ENCODE measurements at regions not wholly inside any gene's neighbourhood (a gene's known extent, or its start where the extent isn't known, plus 50 kb on each side); places are given as distances from the start of the nearest gene placed in this dataset.

DNA sequence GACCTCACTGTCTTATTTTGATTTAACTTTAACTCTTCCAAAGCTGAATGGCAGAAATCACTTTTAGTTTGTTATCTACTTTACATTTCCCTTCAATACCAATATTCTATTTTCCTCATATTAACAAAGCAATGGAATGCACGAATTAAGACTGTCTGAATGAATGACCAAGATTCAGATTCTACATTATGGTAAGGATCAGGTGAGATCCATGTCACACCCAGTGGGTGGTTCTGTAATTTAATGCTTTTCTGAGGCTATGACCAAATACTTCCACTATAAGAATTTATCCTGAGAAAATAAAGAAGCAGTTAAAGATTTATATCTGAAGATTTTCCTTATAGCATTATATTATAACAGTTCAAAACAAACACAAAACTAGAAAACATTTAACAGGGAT lies 90.2 kb upstream of the NUPR2 start:
- TF ChIP-seq EZH2 (IDR thresholded peaks at IDR 0.05; ENCODE audit: borderline replicate concordance, low read length): no peak
- TF ChIP-seq, protein P1, sequence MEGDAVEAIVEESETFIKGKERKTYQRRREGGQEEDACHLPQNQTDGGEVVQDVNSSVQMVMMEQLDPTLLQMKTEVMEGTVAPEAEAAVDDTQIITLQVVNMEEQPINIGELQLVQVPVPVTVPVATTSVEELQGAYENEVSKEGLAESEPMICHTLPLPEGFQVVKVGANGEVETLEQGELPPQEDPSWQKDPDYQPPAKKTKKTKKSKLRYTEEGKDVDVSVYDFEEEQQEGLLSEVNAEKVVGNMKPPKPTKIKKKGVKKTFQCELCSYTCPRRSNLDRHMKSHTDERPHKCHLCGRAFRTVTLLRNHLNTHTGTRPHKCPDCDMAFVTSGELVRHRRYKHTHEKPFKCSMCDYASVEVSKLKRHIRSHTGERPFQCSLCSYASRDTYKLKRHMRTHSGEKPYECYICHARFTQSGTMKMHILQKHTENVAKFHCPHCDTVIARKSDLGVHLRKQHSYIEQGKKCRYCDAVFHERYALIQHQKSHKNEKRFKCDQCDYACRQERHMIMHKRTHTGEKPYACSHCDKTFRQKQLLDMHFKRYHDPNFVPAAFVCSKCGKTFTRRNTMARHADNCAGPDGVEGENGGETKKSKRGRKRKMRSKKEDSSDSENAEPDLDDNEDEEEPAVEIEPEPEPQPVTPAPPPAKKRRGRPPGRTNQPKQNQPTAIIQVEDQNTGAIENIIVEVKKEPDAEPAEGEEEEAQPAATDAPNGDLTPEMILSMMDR (conservative IDR thresholded peaks at IDR 0.05 in 1 of 2, IDR thresholded peaks at IDR 0.05 in 1 of 2; ENCODE audit: extremely low read depth in 1 of 2, insufficient read depth in 1 of 2, low read depth in 1 of 2, low read length in 2 of 2): no peak
